HG02588 (cell line): ENCODE measurements at regions not wholly inside any gene's neighbourhood (a gene's known extent, or its start where the extent isn't known, plus 50 kb on each side); places are given as distances from the start of the nearest gene placed in this dataset.
A peak's percentile ranks its signal among the peaks of the same experiment; 100 is the strongest.
"Not testable (repeated sequence)": the region's sequence is repeated elsewhere in the genome, so short reads cannot be mapped to it uniquely, and the experiment has no call there.

Experiments used
- ATAC-seq: cut with Tn5 transposase; IDR thresholded peaks from one replicate; pipeline ENCODE4 v1.9.1; 2021; ENCODE audit warnings: mild to moderate bottlenecking, moderate library complexity; ENCODE audit not compliant: unreplicated experiment

DNA sequence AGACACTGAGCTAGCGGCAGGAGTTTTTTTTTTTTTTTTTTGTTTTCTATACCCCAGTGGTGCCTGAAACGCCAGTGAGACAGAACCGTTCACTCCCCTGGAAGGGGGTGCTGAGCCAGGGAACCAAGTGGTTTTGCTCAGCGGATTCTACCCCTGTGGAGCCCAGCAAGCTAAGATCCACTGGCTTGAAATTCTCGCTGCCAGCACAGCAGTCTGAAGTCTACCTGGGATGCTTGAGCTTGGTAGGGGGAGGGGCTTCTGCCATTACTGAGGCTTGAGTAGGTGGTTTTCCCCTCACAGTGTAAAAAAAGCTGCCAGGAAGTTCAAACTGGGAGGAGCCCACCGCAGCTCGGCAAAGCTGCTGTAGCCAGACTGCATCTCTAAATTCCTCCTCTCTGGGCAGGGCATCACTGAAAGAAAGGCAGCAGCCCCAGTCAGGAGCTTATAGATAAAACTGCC lies 173.0 kb downstream of the DMAC1 start:
- not testable (repeated sequence) for ATAC-seq

DNA sequence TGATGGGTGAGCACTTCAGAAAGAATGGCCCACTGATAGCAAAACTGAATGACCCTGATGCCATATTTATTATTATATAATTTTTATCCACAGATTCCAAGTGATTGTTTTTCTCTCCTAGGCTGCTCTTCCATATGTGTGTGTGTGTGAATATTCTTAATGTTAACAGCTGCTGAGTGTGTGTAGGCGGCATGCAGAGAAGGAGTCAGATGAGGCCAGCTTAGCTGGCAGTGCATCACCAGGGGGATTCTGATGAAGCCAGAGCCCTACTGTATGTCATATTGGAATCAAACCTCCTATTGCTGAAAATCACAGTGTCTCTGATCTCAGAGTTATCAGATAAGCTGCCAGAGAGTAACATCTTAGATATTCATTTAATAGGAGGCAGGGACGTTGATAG lies 177.1 kb downstream of the DMAC1 start:
- ATAC-seq = no peak

DNA sequence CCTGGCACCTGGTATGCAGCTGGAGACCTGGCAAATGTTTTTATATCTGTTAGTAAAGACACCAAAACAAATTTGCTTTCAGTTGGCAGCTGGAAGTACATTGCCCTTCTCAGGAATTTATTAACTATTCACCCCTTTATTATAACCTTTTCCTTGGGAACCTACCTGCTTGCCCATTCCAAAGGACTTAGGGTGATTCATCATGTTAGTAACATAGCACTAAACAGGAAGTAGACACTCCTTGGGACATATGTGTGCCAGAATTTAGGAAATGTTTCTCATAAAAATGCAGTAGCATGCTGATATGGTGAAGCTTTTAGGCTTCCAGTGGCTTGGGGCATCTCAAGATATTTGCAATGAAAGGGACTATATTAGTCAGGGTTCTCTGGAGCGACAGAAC lies 184.2 kb downstream of the DMAC1 start:
- ATAC-seq = no peak

DNA sequence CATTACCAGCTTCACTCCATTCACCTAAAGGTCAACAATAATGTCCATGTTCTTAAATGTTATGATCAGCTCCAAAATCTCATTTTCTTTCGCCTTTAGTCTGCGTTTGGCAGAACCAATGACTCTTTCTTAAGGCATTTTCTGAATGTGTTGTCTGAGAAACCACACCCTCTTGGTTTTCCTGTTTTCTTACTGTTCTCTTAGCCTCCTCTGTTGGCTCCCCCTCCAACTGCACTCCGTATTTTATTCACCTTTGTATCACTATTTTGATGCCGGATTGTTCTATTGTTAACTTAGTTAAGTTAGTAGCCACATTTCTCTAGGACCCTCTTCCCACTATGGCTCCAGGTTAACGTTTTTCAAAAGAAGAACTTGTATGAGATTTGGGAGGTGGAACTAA lies 185.6 kb downstream of the DMAC1 start:
- no peak for ATAC-seq

DNA sequence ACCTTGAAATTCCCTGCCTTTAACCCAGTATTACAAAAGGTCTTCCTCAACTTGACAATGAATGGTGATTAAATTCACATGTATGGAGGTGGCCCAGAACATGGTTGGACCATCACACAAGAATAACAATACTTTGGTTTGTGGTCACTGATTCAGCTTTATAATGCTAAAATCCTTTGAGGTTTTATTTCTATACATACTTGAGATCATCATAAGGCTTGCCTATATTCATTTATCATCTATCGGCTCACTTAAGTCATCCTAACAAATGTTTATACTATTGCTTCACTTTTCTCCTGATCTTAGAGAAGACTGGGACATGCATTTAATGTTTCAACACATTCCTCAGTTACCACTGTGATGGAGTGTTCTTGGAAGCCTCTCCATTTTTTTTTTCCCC lies 191.3 kb downstream of the DMAC1 start:
- ATAC-seq = no peak

DNA sequence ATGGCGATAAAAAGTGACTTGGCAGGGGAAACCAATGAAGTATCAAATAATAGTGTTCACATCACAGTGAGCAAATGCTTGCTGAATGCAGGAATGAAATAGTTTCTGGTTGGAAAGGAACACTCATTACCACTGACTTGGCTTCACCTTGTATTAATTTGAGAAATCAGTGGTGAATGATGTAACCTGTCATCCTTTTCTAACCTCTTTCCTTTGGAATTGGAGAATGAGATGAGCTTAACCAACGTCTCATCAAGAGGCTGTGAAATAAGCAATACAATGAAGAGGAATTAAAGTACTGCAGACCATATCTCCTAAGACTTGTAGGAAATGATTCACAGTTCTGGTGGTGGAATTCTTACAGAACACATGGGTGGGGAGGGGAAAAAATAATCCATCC lies 192.2 kb downstream of the DMAC1 start:
- ATAC-seq = no peak

DNA sequence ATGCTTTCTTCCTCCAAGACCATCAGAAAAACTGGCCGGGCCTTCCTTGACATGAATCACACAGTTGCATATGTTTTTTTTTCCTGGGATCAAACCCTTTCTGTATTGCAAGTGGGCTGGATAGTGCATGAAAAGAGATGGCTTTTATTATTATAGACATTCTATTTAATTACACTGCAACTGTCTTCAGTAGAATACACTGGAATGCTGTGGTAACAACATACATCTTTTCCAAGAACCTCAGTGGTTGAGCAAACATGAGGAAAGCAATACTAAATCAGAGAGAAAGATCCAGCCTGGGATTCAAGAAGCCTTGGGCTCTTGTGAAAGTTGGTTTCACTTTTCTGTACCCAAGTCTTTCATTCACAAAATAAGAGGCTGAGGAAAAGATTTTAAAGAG lies 193.0 kb downstream of the DMAC1 start:
- ATAC-seq = no peak

DNA sequence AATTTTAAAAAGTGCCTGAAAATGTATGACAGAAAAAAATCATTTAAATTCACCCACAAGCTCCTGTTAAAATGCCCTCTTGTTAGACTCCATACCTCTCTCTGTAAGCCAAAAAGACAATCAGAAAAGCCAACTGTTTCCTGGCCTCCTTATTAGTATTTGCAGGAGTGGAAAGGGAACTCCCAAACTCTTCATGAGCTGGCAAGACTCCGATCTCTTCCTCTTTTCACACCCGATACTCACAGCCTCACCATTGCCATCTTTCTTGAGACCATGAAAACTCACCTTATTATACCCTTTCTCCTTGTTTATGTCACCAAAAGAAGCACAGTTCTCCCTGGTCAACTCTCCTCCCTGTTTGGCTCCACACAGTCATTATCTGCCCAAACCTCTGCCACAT lies 197.8 kb downstream of the DMAC1 start:
- no peak for ATAC-seq

DNA sequence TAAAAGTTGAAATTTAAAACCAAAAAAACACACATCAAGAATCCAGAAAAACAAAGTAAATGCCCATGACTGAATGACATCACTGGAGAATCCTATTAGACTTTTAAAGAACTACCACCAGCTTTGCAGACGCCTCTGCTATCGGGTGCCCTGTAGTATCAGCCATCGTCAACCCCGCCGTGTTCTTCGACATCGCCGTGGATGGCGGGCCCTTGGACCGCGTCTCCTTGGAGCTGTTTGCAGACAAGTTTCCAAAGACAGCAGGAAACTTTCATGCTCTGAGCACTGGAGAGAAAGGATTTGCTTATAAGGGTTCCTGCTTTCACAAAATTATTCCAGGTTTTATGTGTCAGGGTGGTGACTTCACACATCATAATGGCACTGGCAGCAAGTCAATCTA lies 201.9 kb downstream of the DMAC1 start:
- no peak for ATAC-seq

DNA sequence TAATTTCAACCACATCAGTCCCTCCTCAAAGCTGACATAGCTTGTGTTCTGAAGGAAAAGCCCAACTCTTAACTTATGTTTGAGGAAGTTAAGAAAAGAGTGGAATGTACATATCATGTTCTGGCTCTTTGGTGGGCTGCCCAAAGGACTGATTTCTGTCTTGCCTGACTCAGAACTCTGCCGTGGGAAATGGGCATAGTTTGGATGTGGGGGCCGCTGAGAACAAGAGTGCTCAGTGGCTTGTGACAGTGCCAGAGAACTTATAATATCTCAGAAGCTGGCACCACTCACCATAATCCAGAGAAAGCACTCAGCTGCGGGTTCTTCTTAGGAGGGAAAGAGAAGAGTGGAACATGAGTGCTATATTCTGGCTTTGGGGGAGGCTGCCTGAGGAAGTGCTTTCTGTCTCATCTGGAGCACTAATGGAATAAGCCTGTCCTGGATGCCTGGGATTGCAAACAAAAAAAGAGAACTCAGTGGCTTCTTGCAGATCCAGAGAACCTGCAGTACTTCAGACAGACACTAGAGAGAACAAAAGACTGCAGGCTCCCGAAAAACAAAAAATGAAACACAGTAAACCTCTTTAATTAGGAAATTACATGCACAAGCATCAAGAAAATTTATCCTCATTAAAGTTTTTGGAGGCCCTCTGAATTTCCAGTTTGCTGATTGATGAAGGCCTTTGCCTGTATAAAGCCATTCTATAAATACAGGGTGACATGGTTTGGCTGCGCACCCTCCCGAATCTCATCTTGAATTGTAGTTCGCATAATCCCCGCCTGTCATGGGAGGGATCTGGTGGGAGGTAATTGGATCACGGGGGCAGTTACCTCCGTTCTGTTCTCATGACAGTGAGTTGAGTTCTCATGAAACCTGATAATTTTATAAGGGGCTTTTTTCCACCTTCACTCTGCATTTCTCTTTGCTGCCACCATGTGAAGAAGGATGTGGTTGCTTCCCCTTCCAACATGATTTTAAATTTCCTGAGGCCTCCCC lies 207.0 kb downstream of the DMAC1 start:
- ATAC-seq = no peak

DNA sequence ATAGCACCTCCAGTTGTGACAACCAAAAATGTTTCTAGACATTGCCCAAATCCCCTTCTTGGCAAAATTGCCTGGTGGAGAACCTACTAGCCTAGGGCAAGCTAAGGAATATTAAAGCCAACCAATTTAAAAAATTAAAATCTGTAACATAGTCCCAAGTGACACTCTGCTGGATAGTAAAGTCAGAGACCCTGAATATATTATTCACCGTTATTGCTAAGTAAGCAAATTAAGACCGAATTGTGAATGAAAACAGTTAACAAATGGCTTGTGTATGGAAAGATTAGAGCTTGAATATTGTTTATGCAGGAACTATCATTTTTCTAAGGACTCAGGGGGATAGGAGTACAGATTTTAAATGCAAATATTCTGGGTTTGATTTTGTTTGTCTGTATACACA lies 208.1 kb downstream of the DMAC1 start:
- ATAC-seq = no peak

DNA sequence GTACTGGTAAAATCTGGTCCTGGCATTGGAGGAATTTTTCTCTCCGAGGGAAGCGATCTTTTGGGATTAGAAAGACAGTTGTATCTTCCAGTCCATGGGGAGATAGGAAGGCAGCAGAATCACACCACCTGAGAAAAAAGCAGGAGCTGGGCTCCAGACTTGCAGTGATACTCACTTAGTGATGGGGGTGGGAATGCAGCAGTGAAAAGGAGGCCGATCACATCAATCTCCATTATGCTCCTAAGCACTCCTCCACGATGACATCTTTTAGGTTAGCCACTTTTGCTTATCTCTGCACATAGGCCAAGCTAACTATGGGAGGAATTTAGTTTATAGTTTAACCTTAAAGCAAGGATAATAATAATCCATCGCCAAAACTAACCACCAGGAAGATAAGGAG lies 219.0 kb downstream of the DMAC1 start:
- ATAC-seq = no peak

DNA sequence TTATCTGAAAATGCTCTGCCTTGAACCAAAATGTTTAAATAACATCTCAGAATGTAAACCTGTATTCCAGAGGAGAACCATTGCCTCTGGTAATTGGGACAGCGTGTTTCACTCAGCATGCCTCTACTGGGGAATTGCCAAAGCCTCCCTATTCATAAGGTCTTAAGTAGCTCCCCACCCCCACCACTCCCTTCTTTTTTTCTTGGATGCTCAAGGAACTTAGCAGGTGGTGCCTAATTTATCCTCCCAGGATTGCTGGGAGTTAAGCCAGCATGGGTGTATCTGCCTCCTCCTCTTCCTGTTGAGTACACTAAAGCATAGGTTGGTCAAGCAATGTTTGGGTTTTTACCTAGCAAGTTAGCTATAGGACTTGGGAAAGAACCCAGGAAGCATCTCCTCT lies 220.2 kb downstream of the DMAC1 start:
- no peak for ATAC-seq

DNA sequence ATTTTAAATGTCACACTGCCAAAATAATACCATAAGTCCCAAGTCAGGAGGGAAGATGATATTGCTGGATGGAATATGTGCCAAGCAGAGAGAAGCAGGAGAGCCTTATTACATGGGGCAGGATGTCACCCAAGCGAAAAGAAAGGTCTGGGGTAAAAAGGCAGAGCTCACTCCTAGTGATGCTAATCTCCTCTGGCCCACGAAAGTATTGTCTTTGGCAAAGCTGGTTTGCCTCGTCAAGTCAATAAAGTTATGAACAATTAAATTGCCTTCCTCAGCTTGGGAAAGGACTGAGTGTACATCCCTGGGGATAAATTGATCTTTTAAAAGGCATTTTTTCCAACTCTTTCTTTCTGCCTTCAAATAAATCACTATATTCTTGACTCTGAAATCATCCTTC lies 220.6 kb downstream of the DMAC1 start:
- no peak for ATAC-seq

DNA sequence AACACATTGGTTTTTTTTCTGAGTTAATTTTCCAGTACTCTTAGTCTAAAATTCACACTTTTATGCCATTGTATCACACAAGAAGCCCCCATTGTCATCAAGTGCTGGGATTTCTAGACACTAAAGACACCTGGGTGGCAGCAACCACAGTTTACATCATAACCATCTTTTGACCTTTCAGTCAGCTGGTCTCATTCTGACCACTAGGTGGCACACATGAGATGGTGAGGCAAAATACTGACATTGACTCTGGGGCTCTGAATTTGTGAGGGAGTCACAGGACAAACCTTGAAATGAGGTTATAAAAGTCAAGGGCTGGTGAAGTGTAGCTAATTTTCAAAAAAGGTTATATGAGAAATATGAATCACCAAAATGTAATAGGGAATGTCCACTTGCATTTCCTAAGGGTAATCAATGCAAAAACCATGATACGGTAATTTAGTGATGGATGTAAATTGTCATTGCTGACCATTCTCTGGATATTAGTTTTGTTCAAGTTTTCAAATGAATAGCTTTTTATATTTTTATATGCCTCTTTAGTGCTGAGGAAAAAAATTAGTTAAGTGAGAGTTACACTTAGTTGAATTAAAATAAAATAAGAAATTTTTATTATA lies 229.4 kb downstream of the DMAC1 start:
- peak; percentile 80 for ATAC-seq

DNA sequence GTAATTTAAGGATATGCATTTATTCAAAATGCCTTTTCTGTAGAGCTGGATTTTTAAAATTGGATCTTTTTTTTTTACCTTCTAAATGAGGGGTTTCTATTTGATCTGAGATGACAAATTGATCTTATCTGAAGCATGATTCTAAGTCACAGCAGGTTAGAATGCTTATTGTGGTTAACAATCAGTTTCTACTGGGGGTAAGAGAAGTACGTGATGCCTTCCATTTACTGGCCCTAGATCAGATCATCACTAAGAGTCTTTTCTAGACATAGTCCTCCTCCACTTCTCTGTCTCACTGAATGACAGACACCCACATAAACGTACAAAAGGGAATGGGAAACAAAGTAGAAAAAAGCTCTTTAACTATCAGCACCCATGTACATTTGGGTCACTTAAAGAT lies 231.9 kb downstream of the DMAC1 start:
- no peak for ATAC-seq

DNA sequence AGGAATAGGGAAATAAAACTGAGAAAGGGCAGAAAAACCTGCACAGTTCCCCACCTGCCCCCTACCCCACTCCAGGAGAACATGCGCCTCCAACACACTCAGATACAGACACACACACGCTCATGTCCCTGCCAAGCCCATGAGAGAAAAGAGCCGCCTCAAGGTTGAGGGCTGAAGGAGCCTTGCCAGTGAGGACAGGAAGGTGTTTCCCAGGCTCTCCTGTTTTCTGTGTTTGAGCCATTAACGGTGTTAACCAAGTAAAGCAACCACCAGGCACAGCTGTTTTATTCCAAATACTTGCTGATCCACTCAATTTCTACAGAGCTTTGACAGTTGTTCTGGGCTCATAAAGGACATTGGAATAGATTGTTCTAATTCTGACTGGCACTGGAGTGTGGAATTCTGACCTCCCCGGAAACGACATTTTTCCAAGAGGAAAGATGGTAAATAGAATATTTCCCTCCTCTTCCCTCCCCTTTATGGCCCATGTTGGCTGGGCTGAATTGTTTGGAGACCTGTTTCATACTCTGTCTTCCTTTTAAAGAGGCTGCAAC lies 238.0 kb downstream of the DMAC1 start:
- no peak for ATAC-seq

DNA sequence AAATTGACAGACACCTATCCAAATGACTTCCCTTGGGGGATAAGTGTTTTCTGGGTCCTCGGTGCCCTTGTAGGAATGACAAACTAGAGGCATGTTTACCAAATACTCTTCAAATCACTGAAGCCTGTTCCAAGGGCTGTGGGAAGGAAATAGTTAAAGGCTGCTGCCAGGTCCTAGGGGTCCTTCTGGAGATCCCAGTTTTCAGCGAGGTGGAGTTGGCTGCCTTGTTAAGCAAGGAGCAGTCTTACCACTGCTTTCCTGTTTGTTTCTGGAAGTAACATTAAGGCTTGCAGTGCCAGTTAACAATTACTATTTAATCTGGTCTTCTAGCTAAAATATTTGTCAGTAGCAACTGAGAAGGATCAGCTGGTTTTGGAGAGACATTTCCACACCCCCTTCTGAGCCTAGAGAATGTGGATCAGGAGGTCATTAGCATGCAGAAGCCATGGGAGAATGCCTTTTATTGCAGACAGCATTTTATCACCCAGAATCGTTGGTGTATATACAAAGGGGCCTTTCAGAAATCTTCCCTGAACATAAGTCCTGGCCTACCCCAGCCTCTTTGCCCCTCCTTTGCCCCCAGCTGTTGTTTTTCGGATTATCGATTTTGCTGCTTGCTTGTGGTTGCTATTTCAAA lies 238.8 kb downstream of the DMAC1 start:
- ATAC-seq = no peak

DNA sequence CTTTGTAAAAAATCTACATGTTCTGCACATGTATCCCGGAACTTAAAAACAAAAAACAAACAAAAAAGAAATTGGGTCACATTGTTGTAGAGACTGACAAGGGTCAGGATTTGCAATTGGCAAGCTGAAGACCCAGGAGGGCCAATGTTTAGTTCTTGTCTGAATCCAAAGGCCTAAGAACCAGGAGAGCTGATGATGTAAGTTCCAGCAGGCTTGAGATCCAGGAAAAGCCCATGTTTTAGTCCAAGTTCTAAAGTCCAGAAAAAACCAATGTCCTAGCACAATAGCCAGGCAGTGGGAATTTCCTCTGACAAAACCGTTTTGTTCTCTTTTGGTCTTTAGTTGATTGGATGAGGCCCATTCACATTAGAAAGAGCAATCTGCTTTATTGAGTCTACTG lies 244.9 kb downstream of the DMAC1 start:
- no peak for ATAC-seq

DNA sequence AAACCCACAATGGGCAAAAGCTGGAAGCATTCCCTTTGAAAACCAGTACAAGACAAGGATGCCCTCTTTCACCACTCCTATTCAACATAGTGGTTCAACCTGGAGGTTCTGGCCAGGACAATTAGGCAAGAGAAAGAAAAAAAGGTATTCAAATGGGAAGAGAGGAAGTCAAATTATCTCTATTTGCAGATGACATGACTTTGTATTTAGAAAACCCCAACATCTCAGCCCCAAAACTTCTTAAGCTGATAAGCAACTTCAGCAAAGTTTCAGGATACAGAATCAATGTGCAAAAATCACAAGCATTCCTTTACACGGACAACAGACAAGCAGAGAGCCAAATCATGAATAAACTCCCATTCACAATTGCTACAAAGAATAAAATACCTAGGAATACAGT lies 246.9 kb downstream of the DMAC1 start:
- ATAC-seq = not testable (repeated sequence)

DNA sequence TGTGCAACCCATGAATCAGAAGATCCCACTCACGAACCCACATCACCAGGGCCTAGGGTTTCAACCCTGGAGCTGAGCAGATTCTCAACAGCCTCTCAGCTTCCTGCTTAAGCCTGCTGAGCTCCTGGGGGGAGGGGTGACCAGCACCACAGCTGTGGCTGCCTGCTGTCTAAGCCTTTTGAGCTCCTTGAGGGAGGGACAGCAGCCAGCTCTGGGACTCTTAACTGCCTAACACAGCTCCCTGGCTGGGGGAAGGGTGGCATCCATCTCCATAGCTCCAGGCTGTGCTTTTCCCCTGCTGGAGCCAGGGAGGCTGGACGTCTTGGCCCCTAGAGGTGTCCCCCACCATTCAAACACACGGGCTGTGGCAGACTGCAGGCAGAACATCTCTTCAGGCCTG lies 250.3 kb downstream of the DMAC1 start:
- ATAC-seq = no peak

DNA sequence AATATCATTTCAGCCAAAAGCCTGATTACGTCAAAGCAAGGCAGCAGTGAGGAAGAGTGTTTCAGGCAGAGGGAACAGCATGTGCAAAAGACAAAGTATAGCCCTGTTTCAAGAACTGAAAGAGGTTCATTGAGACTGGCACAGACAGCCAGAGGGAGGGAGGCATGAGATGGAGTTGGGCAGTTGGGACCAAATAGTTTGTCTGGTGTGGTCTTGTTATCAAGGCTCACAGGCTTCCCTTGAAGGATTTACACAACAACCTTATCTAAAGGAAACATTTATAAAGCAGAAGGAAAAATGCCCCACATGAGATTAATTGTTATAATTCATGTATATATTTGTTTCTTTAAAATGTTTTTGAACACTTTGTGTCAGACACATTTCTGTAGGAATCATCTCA lies 253.3 kb downstream of the DMAC1 start:
- ATAC-seq = no peak
